Activated B cell treated with CpG ODN at 0.5 μM for 24 hours (primary cell): ENCODE measurements at regions not wholly inside any gene's neighbourhood (a gene's known extent, or its start where the extent isn't known, plus 50 kb on each side); places are given as distances from the start of the nearest gene placed in this dataset.

Source experiments
- ATAC-seq: fragments of 200-7000 bp; cut with Tn5 transposase; one replicate; pipeline ENCODE4 v1.10.0; 2021; ENCODE audit warnings: low read depth, mild to moderate bottlenecking, moderate library complexity
- CTCF ChIA-PET: fragments of 350-600 bp; sonication (Branson Sonifier 250); formaldehyde crosslinking; loops from one replicate; lab custom pipeline; 2021; ENCODE audit warnings: antibody characterized with exemption; lab: Charles Lee
- POLR2A ChIA-PET: fragments of 350-600 bp; sonication (Branson Sonifier 250); formaldehyde crosslinking; loops from one replicate; lab custom pipeline; 2021; ENCODE audit warnings: antibody characterized with exemption; lab: Charles Lee
- DNase-seq: peaks from one replicate; pipeline ENCODE4 v3.0.0; 2022
- H3K27ac Mint-ChIP-seq: one replicate; pipeline ENCODE4 v1.8.0; 2020; ENCODE audit warnings: mixed read lengths
- H3K27me3 Mint-ChIP-seq: one replicate; pipeline ENCODE4 v1.8.0; 2021; ENCODE audit warnings: mixed read lengths
- H3K36me3 Mint-ChIP-seq: one replicate; pipeline ENCODE4 v1.8.0; 2021; ENCODE audit warnings: low read depth, mixed read lengths
- H3K4me1 Mint-ChIP-seq: one replicate; pipeline ENCODE4 v1.8.0; 2021; ENCODE audit warnings: mixed read lengths
- H3K4me3 Mint-ChIP-seq: one replicate; pipeline ENCODE4 v1.8.0; 2020; ENCODE audit warnings: mild to moderate bottlenecking, mixed read lengths
- H3K9me3 Mint-ChIP-seq: one replicate; pipeline ENCODE4 v1.8.0; 2020; ENCODE audit warnings: mixed read lengths
- CTCF ChIP-seq: fragments of 200-600 bp; IDR thresholded peaks from one replicate; pipeline ENCODE4 v1.8.0; 2022; ENCODE audit warnings: antibody characterized with exemption, mild to moderate bottlenecking
- intact Hi-C: fragments of 100-400 bp; cut with micrococcal nuclease; formaldehyde crosslinking; loops from one replicate; pipeline ENCODE4 v1.15.1; 2024

- H3K4me3 Mint-ChIP-seq: no peak overlapping the region
- H3K27ac Mint-ChIP-seq: no peak overlapping the region
- ATAC-seq (no peak), DNase-seq (no peak)
- no peaks in the 10 kb centered on the region for H3K4me1 Mint-ChIP-seq
- H3K9me3 Mint-ChIP-seq: peaks cover 2% of the 10 kb centered on the region
- intact Hi-C loops: no loop called here
- no peaks in the 10 kb centered on the region for H3K36me3 Mint-ChIP-seq
- CTCF ChIA-PET: no interaction called here
- TF ChIP-seq CTCF: no peak
- H3K27me3 Mint-ChIP-seq: no peaks in the 10 kb centered on the region
- POLR2A ChIA-PET: no interaction called here
Observed at GRCh38 chr13:109380457-109380856, 405.9 kb downstream of the IRS2 start.

- ATAC-seq (no peak), DNase-seq (no peak)
- ChIA-PET CTCF (no interaction called here), POLR2A (no interaction called here)
- intact Hi-C loops: no loop called here
- H3K9me3 Mint-ChIP-seq: peaks cover 2% of the 10 kb centered on the region
- no peak overlapping the region for H3K4me3 Mint-ChIP-seq
- no peaks in the 10 kb centered on the region for H3K27me3 Mint-ChIP-seq
- TF ChIP-seq CTCF: no peak
- H3K27ac Mint-ChIP-seq: no peak overlapping the region
- H3K4me1 Mint-ChIP-seq: no peaks in the 10 kb centered on the region
- no peaks in the 10 kb centered on the region for H3K36me3 Mint-ChIP-seq
Observed at GRCh38 chr13:109379930-109380329, 406.5 kb downstream of the IRS2 start.

GRCh38 chr13:109376936-109377335, 409.4 kb downstream of the IRS2 start:
- intact Hi-C loops: no loop called here
- DNase-seq (no peak), ATAC-seq (no peak)
- no peak overlapping the region for H3K4me3 Mint-ChIP-seq
- CTCF ChIA-PET: no interaction called here
- no peaks in the 10 kb centered on the region for H3K36me3 Mint-ChIP-seq
- POLR2A ChIA-PET: no interaction called here
- H3K4me1 Mint-ChIP-seq: no peaks in the 10 kb centered on the region
- H3K27me3 Mint-ChIP-seq: no peaks in the 10 kb centered on the region
- H3K9me3 Mint-ChIP-seq: no peaks in the 10 kb centered on the region
- no peak for TF ChIP-seq CTCF
- H3K27ac Mint-ChIP-seq: no peak overlapping the region

- CTCF ChIA-PET: no interaction called here
- POLR2A ChIA-PET: no interaction called here
- intact Hi-C loops: no loop called here
- no peak overlapping the region for H3K4me3 Mint-ChIP-seq
- H3K27me3 Mint-ChIP-seq: no peaks in the 10 kb centered on the region
- DNase-seq: no peak
- no peaks in the 10 kb centered on the region for H3K36me3 Mint-ChIP-seq
- no peak for ATAC-seq
- H3K27ac Mint-ChIP-seq: no peak overlapping the region
- no peaks in the 10 kb centered on the region for H3K9me3 Mint-ChIP-seq
- TF ChIP-seq CTCF: no peak
- no peaks in the 10 kb centered on the region for H3K4me1 Mint-ChIP-seq
Observed at GRCh38 chr13:109374609-109375200, 411.7 kb downstream of the IRS2 start.

- intact Hi-C loops: no loop called here
- CTCF ChIA-PET: no interaction called here
- H3K9me3 Mint-ChIP-seq: no peaks in the 10 kb centered on the region
- H3K36me3 Mint-ChIP-seq: no peaks in the 10 kb centered on the region
- POLR2A ChIA-PET: no interaction called here
- DNase-seq: no peak
- ATAC-seq: no peak
- H3K27me3 Mint-ChIP-seq: no peaks in the 10 kb centered on the region
- no peaks in the 10 kb centered on the region for H3K4me1 Mint-ChIP-seq
- H3K27ac Mint-ChIP-seq: no peak overlapping the region
- no peak overlapping the region for H3K4me3 Mint-ChIP-seq
- no peak for TF ChIP-seq CTCF
Observed at GRCh38 chr13:109372666-109373065, 413.7 kb downstream of the IRS2 start.
